NCI-H2171 treated with DMSO at 0.1 percent for 48 hours (cell line): ENCODE measurements at regions not wholly inside any gene's neighbourhood (a gene's known extent, or its start where the extent isn't known, plus 50 kb on each side); places are given as distances from the start of the nearest gene placed in this dataset.

Source experiments
- DNase-seq: peaks from one replicate; lab custom pipeline; 2025; lab: John Stamatoyannopoulos, UW

- DNase-seq, result no peak
Observed at GRCh38 chr2:48852938-48853337, 97.4 kb upstream of the LHCGR start.

- DNase-seq, result no peak
Observed at GRCh38 chr2:48851161-48851560, 95.6 kb upstream of the LHCGR start.

- no peak for DNase-seq
Observed at GRCh38 chr2:48849770-48850169, 94.2 kb upstream of the LHCGR start.

GRCh38 chr2:48845684-48846083 lies 90.2 kb upstream of the LHCGR start:
- DNase-seq, result no peak

GRCh38 chr2:48844417-48845155 lies 89.1 kb upstream of the LHCGR start:
- no peak for DNase-seq

- no peak for DNase-seq
Observed at GRCh38 chr2:48841126-48841525, 85.6 kb upstream of the LHCGR start.

GRCh38 chr2:48838029-48838428 lies 82.5 kb upstream of the LHCGR start:
- no peak for DNase-seq

GRCh38 chr2:48829569-48829968 lies 74.0 kb upstream of the LHCGR start:
- no peak for DNase-seq

GRCh38 chr2:48829036-48829435 lies 73.5 kb upstream of the LHCGR start:
- DNase-seq, result no peak

GRCh38 chr2:48826986-48827385 lies 71.5 kb upstream of the LHCGR start:
- DNase-seq, result no peak

GRCh38 chr2:48824116-48824515 lies 68.6 kb upstream of the LHCGR start:
- no peak for DNase-seq

- no peak for DNase-seq
Observed at GRCh38 chr2:48819206-48819735, 63.7 kb upstream of the LHCGR start.

GRCh38 chr2:48817355-48817754 lies 61.8 kb upstream of the LHCGR start:
- DNase-seq, result no peak

- no peak for DNase-seq
Observed at GRCh38 chr2:48812416-48812815, 56.9 kb upstream of the LHCGR start.

GRCh38 chr2:48808311-48808710 lies 52.8 kb upstream of the LHCGR start:
- no peak for DNase-seq
